Lower leg skin (tissue), 4 donors: ENCODE measurements at regions not wholly inside any gene's neighbourhood (a gene's known extent, or its start where the extent isn't known, plus 50 kb on each side); places are given as distances from the start of the nearest gene placed in this dataset.
A peak's percentile ranks its signal among the peaks of the same experiment; 100 is the strongest.

Experiments
- DNase-seq, 2 donors: peaks; one replicate each; pipeline ENCODE4 v3.0.0-alpha.2; 2019; ENCODE audit warnings: low spot score in 2 of 2
- H3K4me3 ChIP-seq: fragments of 200-600 bp; sonication (generic); 2 replicates; pipeline ENCODE4 v1.5.1; 2017; ENCODE audit warnings: mild to moderate bottlenecking, low read depth; ENCODE audit not compliant: poor library complexity, severe bottlenecking
- POLR2A ChIP-seq, 2 donors: fragments of 450-650 bp; IDR thresholded peaks; one replicate each; pipeline ENCODE4 v1.6.1; 2016 to 2017; ENCODE audit warnings: antibody characterized with exemption in 2 of 2, mild to moderate bottlenecking in 1 of 2, moderate library complexity in 1 of 2
- WGBS, 2 donors: methylation state at CpG; one replicate each; pipeline ENCODE4 v1.1.5; 2018; 5-methylcytosine and 5-hydroxymethylcytosine counted together
- intact Hi-C: fragments of 100-400 bp; cut with DNase I; formaldehyde crosslinking; loops from one replicate; pipeline ENCODE4 v1.15.0; 2023; ENCODE audit warnings: low total_unique reads
- TF ChIP-seq, protein P1 (sequence below), 3 donors: fragments of 450-650 bp; IDR thresholded peaks; one replicate each; pipeline ENCODE4 v1.5.1; 2016; ENCODE audit warnings: antibody characterized with exemption in 3 of 3, mild to moderate bottlenecking in 3 of 3, moderate library complexity in 2 of 3

DNA sequence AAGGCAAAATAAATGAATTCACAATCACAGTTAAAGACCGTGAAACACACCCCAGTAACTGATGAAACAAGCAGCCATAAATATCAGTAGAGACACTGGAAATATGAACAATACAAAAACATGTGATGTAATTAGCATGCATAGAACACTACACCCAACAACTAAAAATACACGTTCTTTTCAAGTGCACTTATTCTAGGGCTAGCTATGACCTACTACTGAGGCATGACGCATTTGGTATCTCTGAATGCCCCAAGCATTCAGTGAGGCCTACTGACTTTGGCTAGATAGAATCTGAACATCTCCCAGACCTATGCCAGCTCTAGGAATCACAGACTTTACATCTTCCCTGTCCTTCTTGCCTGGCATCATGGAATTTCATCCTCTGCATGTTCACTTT lies 450.0 kb upstream of the ID2 start:
- TF ChIP-seq, protein P1, sequence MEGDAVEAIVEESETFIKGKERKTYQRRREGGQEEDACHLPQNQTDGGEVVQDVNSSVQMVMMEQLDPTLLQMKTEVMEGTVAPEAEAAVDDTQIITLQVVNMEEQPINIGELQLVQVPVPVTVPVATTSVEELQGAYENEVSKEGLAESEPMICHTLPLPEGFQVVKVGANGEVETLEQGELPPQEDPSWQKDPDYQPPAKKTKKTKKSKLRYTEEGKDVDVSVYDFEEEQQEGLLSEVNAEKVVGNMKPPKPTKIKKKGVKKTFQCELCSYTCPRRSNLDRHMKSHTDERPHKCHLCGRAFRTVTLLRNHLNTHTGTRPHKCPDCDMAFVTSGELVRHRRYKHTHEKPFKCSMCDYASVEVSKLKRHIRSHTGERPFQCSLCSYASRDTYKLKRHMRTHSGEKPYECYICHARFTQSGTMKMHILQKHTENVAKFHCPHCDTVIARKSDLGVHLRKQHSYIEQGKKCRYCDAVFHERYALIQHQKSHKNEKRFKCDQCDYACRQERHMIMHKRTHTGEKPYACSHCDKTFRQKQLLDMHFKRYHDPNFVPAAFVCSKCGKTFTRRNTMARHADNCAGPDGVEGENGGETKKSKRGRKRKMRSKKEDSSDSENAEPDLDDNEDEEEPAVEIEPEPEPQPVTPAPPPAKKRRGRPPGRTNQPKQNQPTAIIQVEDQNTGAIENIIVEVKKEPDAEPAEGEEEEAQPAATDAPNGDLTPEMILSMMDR (IDR thresholded peaks at IDR 0.05): no peak
- no peak for TF ChIP-seq POLR2A (IDR thresholded peaks at IDR 0.05)
- no peak overlapping the region for H3K4me3 ChIP-seq
- no peak for DNase-seq
- intact Hi-C loops: no loop called here
- WGBS, 2 donors: 85 to 88% methylated on average over 3 of the region's 3 CpGs

DNA sequence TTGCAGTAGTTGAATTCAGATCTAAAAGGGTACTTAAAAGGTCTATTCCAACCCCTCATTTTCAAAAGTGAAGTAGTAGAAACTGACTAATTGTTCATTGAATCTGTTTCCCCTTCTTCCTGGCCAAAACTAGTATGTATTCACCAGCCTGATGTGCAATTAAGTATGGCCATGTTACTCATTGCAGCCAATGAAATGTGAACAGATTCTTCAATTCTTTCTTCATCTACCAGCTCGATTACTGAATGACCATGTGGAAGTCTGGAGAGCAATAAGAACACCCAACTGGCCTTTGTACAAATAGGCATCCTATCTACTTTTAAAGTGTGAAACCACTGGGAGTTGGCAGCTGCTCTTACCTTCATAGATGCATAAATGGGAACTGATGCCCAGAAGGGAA lies 449.0 kb upstream of the ID2 start:
- DNase-seq: no peak
- intact Hi-C loops: no loop called here
- TF ChIP-seq, protein P1 (IDR thresholded peaks at IDR 0.05): no peak
- no peak for TF ChIP-seq POLR2A (IDR thresholded peaks at IDR 0.05)
- no peak overlapping the region for H3K4me3 ChIP-seq
- 81 to 84% methylated on average over 1 of the region's 1 CpG for WGBS, 2 donors

DNA sequence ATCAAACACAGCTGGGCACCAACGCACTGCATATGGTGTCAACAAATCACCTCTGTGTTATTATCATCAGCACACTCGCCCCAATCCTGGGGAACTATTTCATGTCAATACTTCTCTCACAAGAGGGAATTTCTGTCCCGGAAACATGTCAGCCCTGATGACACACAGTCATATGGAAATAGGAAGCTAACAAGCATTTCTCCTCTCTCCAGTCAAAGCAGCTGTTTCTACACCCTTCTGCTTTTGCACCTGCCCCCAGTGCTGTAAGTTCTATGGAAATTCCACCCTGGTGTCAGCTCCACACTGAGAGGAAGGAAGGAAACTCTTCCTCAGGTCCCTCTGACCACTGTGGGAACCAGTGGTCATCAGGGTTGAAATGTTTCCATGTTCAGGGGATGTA lies 447.6 kb upstream of the ID2 start:
- no peak overlapping the region for H3K4me3 ChIP-seq
- no peak for TF ChIP-seq POLR2A (IDR thresholded peaks at IDR 0.05)
- TF ChIP-seq, protein P1 (IDR thresholded peaks at IDR 0.05): no peak
- intact Hi-C loops: no loop called here
- WGBS, 2 donors: 56 to 63% methylated on average over 3 of the region's 3 CpGs
- DNase-seq: peak in 1 of 2 donors; percentile 51

DNA sequence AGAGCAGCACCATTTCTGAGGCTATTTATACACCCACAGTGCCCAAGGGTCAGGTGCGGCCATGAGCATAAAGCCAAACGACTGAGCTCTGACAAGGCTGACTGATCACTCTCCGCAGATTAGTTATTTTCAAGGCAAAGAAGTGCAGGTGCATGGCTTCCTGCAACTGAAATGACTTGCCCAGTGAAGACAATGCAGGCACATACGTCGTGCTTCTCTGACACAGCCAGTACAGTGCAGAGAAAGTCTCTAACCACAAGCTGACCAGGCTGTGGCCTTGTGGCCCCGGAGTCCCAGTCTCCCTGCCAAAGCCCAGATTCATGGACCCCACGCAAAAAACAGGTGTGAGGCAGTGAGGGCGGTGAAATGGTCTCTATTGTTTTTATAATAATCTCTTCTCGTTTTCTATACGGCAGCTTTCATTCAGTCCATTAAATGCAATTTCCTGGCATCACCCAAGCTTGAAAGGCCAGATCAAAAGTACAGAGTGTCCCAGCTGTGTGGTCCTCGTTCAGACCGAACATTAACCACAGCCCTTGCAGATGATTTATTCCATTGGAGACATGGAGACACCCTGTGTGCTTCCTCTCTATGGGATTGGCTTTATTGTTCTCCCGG lies 447.0 kb upstream of the ID2 start:
- TF ChIP-seq, protein P1 (IDR thresholded peaks at IDR 0.05): no peak
- TF ChIP-seq POLR2A (IDR thresholded peaks at IDR 0.05): no peak
- intact Hi-C loops: no loop called here
- DNase-seq: no peak
- no peak overlapping the region for H3K4me3 ChIP-seq
- WGBS, 2 donors: 54 to 62% methylated on average over 13 of the region's 13 CpGs

DNA sequence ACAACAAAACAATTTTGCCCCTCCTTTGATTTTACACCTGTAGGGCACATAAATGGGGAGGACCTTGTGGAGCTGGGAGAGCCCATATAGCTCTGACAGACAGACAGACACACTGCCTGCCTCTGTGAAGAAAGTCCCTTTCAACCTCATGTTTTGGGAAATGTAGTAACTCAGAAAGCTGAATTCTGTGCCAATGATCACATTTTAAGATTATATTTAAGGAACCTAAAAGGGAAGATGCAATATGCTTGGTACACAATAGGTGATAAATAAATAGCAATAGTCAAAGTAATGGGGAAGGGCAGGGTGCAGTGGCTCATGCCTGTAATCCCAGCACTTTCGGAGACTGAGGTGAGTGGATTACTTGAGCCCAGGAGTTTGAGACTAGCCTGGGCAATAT lies 446.4 kb upstream of the ID2 start:
- no peak overlapping the region for H3K4me3 ChIP-seq
- 95 to 100% methylated on average over 1 of the region's 1 CpG for WGBS, 2 donors
- TF ChIP-seq POLR2A (IDR thresholded peaks at IDR 0.05): no peak
- DNase-seq: no peak
- intact Hi-C loops: no loop called here

DNA sequence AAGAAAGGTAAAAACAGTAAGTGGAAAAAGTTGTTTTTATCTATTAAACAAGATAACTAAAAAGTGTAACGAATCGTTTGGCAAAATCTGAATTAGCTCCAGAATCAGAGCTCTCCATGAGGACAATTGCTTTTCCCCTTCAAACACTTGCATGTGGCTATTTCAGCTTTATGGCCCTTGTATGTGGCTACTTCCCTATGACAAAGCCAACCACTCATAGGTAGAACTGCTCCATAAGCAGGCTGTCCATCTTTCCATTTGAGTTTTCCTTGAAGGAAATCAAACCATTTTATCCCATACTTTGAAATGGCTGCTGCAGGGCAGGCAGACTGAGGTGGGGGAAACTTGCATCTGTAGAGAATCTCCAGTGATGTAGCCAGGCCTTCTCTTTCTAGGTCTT lies 445.5 kb upstream of the ID2 start:
- no peak overlapping the region for H3K4me3 ChIP-seq
- DNase-seq: no peak
- intact Hi-C loops: no loop called here
- TF ChIP-seq POLR2A (IDR thresholded peaks at IDR 0.05): no peak
- TF ChIP-seq, protein P1 (IDR thresholded peaks at IDR 0.05): no peak
- 93 to 95% methylated on average over 2 of the region's 2 CpGs for WGBS, 2 donors
